Activated naive CD4-positive, alpha-beta T cell treated with anti-CD3 and anti-CD28 coated beads for 36 hours (primary cell): ENCODE measurements at regions not wholly inside any gene's neighbourhood (a gene's known extent, or its start where the extent isn't known, plus 50 kb on each side); places are given as distances from the start of the nearest gene placed in this dataset.
A peak's percentile ranks its signal among the peaks of the same experiment; 100 is the strongest.

ENCODE experiments used
- CTCF ChIA-PET: fragments of 350-600 bp; sonication (Branson Sonifier 250); formaldehyde crosslinking; loops from one replicate; lab custom pipeline; 2021; ENCODE audit warnings: antibody characterized with exemption; lab: Charles Lee
- DNase-seq: peaks from one replicate; pipeline ENCODE4 v3.0.0-alpha.2; 2020
- H3K27ac Mint-ChIP-seq: one replicate; pipeline ENCODE4 v1.8.0; 2021; ENCODE audit warnings: mild to moderate bottlenecking, mixed read lengths
- H3K27me3 Mint-ChIP-seq: one replicate; pipeline ENCODE4 v1.8.0; 2021; ENCODE audit warnings: low read depth, mixed read lengths
- H3K36me3 Mint-ChIP-seq: one replicate; pipeline ENCODE4 v1.8.0; 2021; ENCODE audit warnings: low read depth, mixed read lengths
- H3K4me1 Mint-ChIP-seq: one replicate; pipeline ENCODE4 v1.8.0; 2021; ENCODE audit warnings: low read depth, mixed read lengths
- H3K4me3 Mint-ChIP-seq: one replicate; pipeline ENCODE4 v1.8.0; 2021; ENCODE audit warnings: mild to moderate bottlenecking, moderate library complexity, mixed read lengths
- H3K9me3 Mint-ChIP-seq: one replicate; pipeline ENCODE4 v1.8.0; 2021; ENCODE audit warnings: mixed read lengths
- intact Hi-C: fragments of 100-400 bp; cut with micrococcal nuclease; formaldehyde crosslinking; loops from one replicate; pipeline ENCODE4 v1.15.1; 2023

DNA sequence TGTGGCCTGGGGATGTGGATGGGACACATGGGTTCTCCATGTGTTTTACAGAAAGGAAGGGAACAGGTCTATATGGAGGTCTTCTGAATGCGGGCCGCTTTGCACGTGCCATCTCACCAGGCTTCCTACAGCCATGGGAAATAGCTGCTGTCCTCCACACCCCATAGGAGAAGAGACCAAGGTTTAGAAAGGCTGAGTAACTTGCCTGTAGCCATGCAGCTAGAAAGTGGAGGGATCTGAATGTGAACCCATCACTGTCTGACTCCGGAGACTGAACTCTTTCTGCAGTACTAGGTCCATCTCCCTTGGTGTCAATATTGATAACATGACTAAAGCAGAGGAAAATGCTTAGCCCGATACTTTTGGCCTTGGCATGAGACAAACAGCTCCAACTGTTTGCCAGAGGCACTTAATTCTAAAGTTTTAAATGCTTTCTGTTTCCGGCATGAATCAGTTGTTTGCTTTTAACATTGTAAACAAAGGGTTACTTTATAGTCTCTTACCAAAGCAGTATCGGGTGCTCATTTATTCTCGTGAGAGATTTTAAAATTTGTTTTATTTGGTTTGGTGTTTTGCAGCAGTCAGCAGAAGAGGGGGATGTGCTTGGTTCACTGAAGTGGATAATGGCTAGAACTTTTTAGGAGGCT, 64.8 kb upstream of the LOXL4 start:
- CTCF ChIA-PET, result no interaction called here
- H3K9me3 Mint-ChIP-seq, result no peaks in the 10 kb centered on the region
- no peak for DNase-seq
- no peak overlapping the region for H3K4me3 Mint-ChIP-seq
- H3K4me1 Mint-ChIP-seq, result no peaks in the 10 kb centered on the region
- no peaks in the 10 kb centered on the region for H3K36me3 Mint-ChIP-seq
- H3K27ac Mint-ChIP-seq, result no peak overlapping the region
- H3K27me3 Mint-ChIP-seq, result peaks cover 9% of the 10 kb centered on the region
- intact Hi-C loops, result loop anchor here (1.0 kb wide), 1 partner anchor 162 kb away; no protein-coding TSS in a partner anchor

DNA sequence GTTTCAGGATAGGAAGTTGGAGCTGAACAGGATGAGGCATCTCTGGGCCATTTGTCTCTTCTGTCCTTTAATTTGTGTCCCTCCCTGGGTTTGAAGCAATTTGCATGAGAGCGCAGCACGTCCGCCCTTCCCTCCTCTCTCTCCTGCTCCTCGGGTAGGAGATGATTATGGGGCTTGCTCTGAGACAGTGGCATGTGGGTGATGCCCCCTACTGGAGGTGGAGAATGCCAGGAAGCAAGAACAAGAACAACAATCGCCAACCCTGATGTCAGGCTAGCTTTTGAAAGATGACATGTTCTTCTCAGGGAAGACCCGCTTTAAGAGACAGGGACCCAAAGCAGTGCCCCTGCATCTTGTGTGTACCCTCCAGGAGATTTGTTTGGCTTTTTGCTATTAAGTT, 63.9 kb upstream of the LOXL4 start:
- peaks cover 9% of the 10 kb centered on the region for H3K27me3 Mint-ChIP-seq
- H3K36me3 Mint-ChIP-seq, result no peaks in the 10 kb centered on the region
- no peaks in the 10 kb centered on the region for H3K9me3 Mint-ChIP-seq
- intact Hi-C loops, result loop anchor here (1.0 kb wide), 1 partner anchor 162 kb away; no protein-coding TSS in a partner anchor
- CTCF ChIA-PET, result no interaction called here
- H3K27ac Mint-ChIP-seq, result no peak overlapping the region
- no peaks in the 10 kb centered on the region for H3K4me1 Mint-ChIP-seq
- no peak overlapping the region for H3K4me3 Mint-ChIP-seq
- peak; percentile 48 for DNase-seq

DNA sequence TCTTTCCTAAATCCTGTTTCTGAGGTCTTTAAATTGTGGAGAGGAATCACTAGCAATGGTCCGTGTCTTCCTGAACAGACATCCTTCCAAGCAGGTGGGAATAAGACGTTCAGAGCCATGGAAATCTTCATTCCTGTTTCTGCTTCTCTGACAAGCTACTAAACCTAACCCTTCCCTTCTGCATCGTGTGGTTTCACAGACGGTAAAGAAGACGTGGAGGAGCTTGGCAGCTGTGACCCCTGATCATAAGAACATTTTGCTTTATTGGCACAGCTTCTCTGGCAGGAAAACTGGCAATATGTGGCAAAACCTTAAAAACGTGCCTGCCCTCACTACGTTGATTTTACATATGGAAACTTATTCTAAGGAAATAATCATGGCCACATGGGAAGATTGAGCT, 63.0 kb upstream of the LOXL4 start:
- no peaks in the 10 kb centered on the region for H3K4me1 Mint-ChIP-seq
- no peak overlapping the region for H3K27ac Mint-ChIP-seq
- no peaks in the 10 kb centered on the region for H3K9me3 Mint-ChIP-seq
- peaks cover 11% of the 10 kb centered on the region for H3K27me3 Mint-ChIP-seq
- intact Hi-C loops, result no loop called here
- CTCF ChIA-PET, result interaction anchor here (0.9 kb wide), 1 partner anchor 75 kb away, joined by 3 read pairs; no protein-coding TSS in a partner anchor
- DNase-seq, result no peak
- no peak overlapping the region for H3K4me3 Mint-ChIP-seq
- H3K36me3 Mint-ChIP-seq, result no peaks in the 10 kb centered on the region

DNA sequence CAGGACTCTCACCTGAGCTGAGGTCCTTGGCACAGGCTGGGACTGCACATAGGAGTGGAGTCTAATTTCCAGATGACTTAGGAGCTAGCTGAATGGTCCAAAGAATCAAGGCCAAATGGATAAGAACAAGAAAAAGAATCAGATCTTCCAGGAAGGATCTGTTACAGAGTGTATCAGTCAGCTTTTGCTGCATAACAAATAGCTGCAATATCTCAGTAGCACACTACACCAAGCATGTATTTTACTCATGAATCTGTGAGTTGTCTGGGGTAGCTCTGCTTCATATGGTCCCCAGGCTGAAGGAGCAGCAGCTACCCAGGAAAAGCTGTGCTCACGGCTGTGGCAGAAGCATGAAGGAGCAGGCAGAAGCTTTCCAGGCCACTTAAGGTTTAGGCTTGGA, 60.6 kb upstream of the LOXL4 start:
- H3K4me3 Mint-ChIP-seq, result no peak overlapping the region
- H3K4me1 Mint-ChIP-seq, result no peaks in the 10 kb centered on the region
- no peaks in the 10 kb centered on the region for H3K9me3 Mint-ChIP-seq
- no peak overlapping the region for H3K27ac Mint-ChIP-seq
- no peak for DNase-seq
- CTCF ChIA-PET, result interaction anchor here (0.6 kb wide), 1 partner anchor 159 kb away, joined by 5 read pairs; no protein-coding TSS in a partner anchor
- intact Hi-C loops, result no loop called here
- no peaks in the 10 kb centered on the region for H3K36me3 Mint-ChIP-seq
- H3K27me3 Mint-ChIP-seq, result peaks cover 5% of the 10 kb centered on the region

DNA sequence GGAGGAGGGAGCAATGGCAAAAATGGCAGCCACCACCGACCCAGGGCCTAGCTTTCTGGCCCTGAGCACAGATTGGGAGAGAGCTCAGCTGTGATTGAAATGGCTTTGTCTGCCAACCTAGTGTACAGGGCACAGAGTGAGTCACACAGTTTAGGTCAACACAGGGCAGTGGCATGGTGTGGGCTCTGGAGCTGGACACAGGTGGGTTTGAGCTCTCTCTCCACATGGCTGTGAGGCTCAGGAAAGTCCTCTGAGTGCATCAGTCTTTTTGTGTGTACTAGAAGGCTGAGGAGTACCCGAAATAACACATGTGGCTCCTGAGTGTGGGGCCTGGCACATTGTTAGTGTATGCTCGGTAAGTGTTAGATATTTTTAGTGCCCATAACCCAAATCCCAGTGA, 60.2 kb upstream of the LOXL4 start:
- Mint-ChIP-seq H3K36me3 (no peaks in the 10 kb centered on the region), H3K27me3 (peaks cover 5% of the 10 kb centered on the region), H3K9me3 (no peaks in the 10 kb centered on the region), H3K27ac (no peak overlapping the region), H3K4me1 (no peaks in the 10 kb centered on the region), H3K4me3 (no peak overlapping the region)
- CTCF ChIA-PET, result no interaction called here
- DNase-seq, result no peak
- intact Hi-C loops, result no loop called here

DNA sequence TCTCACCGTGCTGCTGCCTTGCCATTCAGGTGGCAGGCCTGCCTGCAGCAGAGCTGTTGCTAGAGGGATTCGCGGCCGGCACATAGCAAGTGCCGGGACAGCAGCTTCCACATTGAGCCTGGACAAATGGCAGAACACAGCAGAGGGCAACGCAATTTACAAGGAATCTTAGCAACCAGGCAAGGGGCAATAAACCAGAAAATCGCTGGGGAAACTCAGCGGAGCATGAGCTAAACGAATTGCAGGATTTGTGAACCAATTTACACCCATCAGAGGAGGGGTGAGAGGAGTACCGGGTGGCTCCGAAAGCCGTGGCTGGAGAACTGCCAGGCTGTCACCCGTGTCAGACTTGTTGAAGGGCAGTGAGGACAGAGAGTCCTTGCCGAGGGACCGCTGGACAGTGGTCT, 58.6 kb upstream of the LOXL4 start:
- Mint-ChIP-seq H3K27ac (no peak overlapping the region), H3K27me3 (peaks cover 2% of the 10 kb centered on the region), H3K9me3 (no peaks in the 10 kb centered on the region), H3K4me1 (no peaks in the 10 kb centered on the region), H3K4me3 (no peak overlapping the region), H3K36me3 (no peaks in the 10 kb centered on the region)
- DNase-seq, result no peak
- intact Hi-C loops, result no loop called here
- CTCF ChIA-PET, result no interaction called here

DNA sequence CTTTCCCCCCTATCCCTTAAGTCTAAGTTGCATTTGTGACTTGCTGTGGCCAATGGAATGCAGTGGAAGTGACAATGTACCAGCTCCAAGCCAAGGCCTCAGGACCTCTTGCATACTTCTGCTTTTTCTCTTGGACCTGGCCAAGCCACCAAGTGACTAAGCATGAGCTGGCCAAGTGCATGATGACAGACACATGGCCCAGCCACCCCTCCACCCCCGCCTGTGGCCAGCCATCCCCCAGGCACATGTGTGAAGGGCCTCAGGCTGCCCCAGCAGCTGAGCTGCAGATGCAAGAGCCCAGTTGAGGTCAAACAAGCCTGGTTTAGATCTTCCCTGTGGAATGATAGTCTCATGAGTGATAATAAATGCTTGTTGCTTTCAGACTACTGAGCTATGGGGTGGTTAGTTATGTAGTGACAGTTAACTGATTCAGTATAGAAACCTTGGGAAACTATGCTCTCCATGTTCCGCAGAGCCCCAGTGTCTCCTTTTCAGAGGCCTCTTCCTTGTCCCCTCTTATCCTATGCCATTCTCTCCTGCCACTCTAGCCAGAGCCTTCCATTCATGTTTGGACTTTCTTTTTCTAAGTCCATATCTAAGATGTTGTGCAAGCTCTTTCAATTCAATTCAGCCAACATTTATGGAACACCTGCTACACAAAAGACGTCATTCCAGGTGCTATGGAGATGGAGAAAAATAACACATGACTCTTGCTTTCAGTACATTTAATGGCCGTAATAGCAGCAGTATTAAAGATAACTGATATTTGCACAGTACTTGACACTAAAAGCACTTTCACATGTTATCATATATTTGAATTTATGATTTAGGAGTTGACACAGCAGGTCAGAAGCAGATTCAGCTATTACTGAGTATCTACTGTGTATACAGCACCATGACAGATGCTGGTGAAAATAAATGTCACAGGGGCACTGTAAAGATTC, 55.5 kb upstream of the LOXL4 start:
- H3K27me3 Mint-ChIP-seq, result peaks cover 2% of the 10 kb centered on the region
- H3K27ac Mint-ChIP-seq, result no peak overlapping the region
- H3K36me3 Mint-ChIP-seq, result no peaks in the 10 kb centered on the region
- H3K4me3 Mint-ChIP-seq, result no peak overlapping the region
- no peak for DNase-seq
- intact Hi-C loops, result no loop called here
- no peaks in the 10 kb centered on the region for H3K9me3 Mint-ChIP-seq
- no peaks in the 10 kb centered on the region for H3K4me1 Mint-ChIP-seq
- CTCF ChIA-PET, result interaction anchor here (0.6 kb wide), 1 partner anchor 37 kb away, joined by 3 read pairs; no protein-coding TSS in a partner anchor

DNA sequence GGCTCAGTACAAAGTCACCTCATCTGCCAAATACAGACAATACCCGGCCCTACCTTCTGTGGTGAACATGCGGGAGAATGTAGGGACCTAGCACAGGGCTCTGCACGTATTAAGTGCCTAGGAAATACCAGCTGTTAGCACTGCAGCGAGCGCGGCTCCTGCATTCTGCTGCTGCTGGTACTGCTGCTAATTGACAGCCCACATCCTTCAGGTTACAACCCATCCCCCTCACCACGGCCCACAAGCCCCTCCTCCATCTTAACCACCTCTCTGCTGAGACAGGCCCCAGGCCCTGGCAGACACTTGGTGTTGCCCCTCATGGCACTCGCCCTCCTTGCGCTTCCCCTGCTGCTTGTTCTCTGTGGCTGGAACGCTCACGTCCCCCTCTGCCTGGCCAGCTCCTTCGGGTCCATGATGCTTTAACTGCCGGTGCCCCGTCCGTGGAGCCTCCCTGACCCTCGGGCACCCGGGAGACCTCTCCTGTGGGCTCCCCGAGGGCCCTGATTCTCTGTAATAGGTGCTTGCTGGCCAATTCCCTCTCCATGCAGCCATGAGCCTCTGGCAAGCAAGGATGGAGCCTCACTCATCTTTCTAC, 53.3 kb upstream of the LOXL4 start:
- no peaks in the 10 kb centered on the region for H3K4me1 Mint-ChIP-seq
- no peak for DNase-seq
- H3K27me3 Mint-ChIP-seq, result no peaks in the 10 kb centered on the region
- intact Hi-C loops, result no loop called here
- no peak overlapping the region for H3K4me3 Mint-ChIP-seq
- H3K9me3 Mint-ChIP-seq, result no peaks in the 10 kb centered on the region
- H3K27ac Mint-ChIP-seq, result no peak overlapping the region
- CTCF ChIA-PET, result no interaction called here
- no peaks in the 10 kb centered on the region for H3K36me3 Mint-ChIP-seq

DNA sequence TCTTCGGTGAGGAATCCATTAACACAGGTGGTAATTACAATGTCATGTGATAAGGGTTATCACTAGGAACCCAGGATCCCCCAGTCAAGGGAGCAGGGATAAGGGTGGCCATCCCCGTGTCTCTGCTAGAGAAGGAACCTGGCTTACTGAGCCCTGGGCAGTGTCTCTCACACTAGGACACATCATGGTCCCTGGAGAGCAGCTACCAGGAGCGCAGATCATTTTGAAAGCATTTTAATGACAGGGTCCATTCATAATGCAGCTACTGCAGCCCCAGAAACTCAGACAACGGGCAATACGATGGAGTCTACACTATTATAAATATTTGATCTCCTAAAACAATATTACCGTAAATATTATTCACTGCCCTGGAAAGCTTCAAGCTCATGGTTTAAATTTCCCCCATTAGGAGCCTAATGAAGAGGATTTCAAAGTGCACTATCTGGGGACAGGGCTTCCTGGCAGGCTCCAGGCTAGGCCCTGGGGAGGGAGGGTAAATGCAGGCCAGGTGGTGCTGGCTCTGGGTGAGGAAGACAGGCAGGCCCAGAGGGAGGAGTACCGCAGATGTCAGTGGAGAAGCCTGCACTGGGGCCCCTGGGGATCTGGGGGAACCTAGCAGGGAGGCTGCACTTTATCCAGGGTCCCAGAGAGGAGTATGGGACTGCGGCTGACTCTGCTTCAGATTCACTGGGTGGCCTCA, 52.6 kb upstream of the LOXL4 start:
- H3K27me3 Mint-ChIP-seq, result no peaks in the 10 kb centered on the region
- H3K4me1 Mint-ChIP-seq, result no peaks in the 10 kb centered on the region
- H3K4me3 Mint-ChIP-seq, result no peak overlapping the region
- H3K27ac Mint-ChIP-seq, result no peak overlapping the region
- DNase-seq, result no peak
- intact Hi-C loops, result no loop called here
- H3K9me3 Mint-ChIP-seq, result no peaks in the 10 kb centered on the region
- no peaks in the 10 kb centered on the region for H3K36me3 Mint-ChIP-seq
- CTCF ChIA-PET, result no interaction called here

DNA sequence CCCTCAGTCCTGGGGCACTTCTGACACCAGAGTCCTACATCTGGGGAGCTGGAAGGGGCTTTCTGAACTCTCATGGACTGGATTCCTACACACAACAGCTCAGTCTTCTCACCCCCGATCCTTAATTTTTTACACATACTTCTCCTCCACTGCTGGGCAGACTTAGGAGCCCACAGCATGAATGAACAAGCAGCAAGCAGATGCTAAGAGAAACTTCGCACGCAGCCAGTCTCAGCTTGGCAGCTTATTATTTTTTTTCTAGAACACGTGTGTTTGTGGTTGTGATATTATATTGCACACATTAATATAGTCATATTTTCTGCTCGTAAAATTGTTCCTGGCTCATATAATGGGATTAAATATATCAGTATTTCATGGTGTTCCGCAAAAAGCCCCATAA, 50.9 kb upstream of the LOXL4 start:
- Mint-ChIP-seq H3K4me3 (no peak overlapping the region), H3K4me1 (no peaks in the 10 kb centered on the region), H3K36me3 (no peaks in the 10 kb centered on the region), H3K27me3 (no peaks in the 10 kb centered on the region), H3K9me3 (no peaks in the 10 kb centered on the region), H3K27ac (no peak overlapping the region)
- DNase-seq, result no peak
- intact Hi-C loops, result no loop called here
- CTCF ChIA-PET, result interaction anchor here (1.1 kb wide), 1 partner anchor 148 kb away, joined by 3 read pairs; no protein-coding TSS in a partner anchor
